H9 (cell line): ENCODE measurements at regions not wholly inside any gene's neighbourhood (a gene's known extent, or its start where the extent isn't known, plus 50 kb on each side); places are given as distances from the start of the nearest gene placed in this dataset.

ENCODE experiments used
- DNase-seq: peaks from one replicate; pipeline ENCODE4 v3.0.0-alpha.2; 2017
- H2AFZ ChIP-seq: one replicate; pipeline ENCODE4 v1.6.1; 2013; ENCODE audit warnings: mild to moderate bottlenecking, low read length, control low read depth, moderate library complexity
- H2AK5ac ChIP-seq: 2 replicates; pipeline ENCODE4 v1.6.1; 2013; ENCODE audit warnings: low read length, control low read depth, mixed read lengths; ENCODE audit not compliant: insufficient read length
- H2BK120ac ChIP-seq: one replicate; pipeline ENCODE4 v1.6.1; 2013; ENCODE audit warnings: low read depth, mild to moderate bottlenecking, low read length, control low read depth, inconsistent platforms; ENCODE audit not compliant: poor library complexity, severe bottlenecking
- H2BK12ac ChIP-seq: 2 replicates; pipeline ENCODE4 v1.6.1; 2013; ENCODE audit warnings: low read length, control low read depth, mixed read lengths, low read depth; ENCODE audit not compliant: insufficient read length
- H2BK15ac ChIP-seq: 2 replicates; pipeline ENCODE4 v1.6.1; 2013; ENCODE audit warnings: low read depth, low read length, control low read depth
- H2BK20ac ChIP-seq: one replicate; pipeline ENCODE4 v1.6.1; 2013; ENCODE audit warnings: low read depth, mild to moderate bottlenecking, low read length, control low read depth, inconsistent platforms; ENCODE audit not compliant: poor library complexity, severe bottlenecking
- H2BK5ac ChIP-seq: 2 replicates; pipeline ENCODE4 v1.6.1; 2013; ENCODE audit warnings: low read length, control low read depth, mixed read lengths; ENCODE audit not compliant: insufficient read length
- H3K14ac ChIP-seq: 2 replicates; pipeline ENCODE4 v1.6.1; 2013; ENCODE audit warnings: low read length, control low read depth; ENCODE audit not compliant: insufficient read depth
- H3K18ac ChIP-seq: 2 replicates; pipeline ENCODE4 v1.6.1; 2013; ENCODE audit warnings: low read depth, mild to moderate bottlenecking, mixed read lengths, low read length, control low read depth; ENCODE audit not compliant: insufficient read length
- H3K23ac ChIP-seq: 2 replicates; pipeline ENCODE4 v1.6.1; 2013; ENCODE audit warnings: low read length, control low read depth, mixed read lengths, low read depth; ENCODE audit not compliant: insufficient read length
- H3K23me2 ChIP-seq: 2 replicates; pipeline ENCODE4 v1.6.1; 2013; ENCODE audit warnings: low read depth, mild to moderate bottlenecking, mixed read lengths, low read length, control low read depth; ENCODE audit not compliant: insufficient read length, poor library complexity, severe bottlenecking
- H3K27ac ChIP-seq: 2 replicates; pipeline ENCODE4 v1.5.1; 2013; ENCODE audit warnings: low read length, control low read depth, mixed read lengths, low read depth; ENCODE audit not compliant: insufficient read length
- H3K27me3 ChIP-seq: 2 replicates; pipeline ENCODE4 v1.6.1; 2013; ENCODE audit warnings: low read length, control low read depth, inconsistent platforms; ENCODE audit not compliant: insufficient read depth
- H3K4ac ChIP-seq: 2 replicates; pipeline ENCODE4 v1.6.1; 2013; ENCODE audit warnings: low read depth, mild to moderate bottlenecking, control low read depth, inconsistent platforms, low read length, moderate library complexity
- H3K4me1 ChIP-seq: 2 replicates; pipeline ENCODE4 v1.6.1; 2013; ENCODE audit warnings: low read length, control low read depth, inconsistent platforms; ENCODE audit not compliant: insufficient read depth
- H3K4me2 ChIP-seq: 2 replicates; pipeline ENCODE4 v1.6.1; 2013; ENCODE audit warnings: low read length, control low read depth, mixed read lengths; ENCODE audit not compliant: insufficient read length, insufficient read depth
- H3K56ac ChIP-seq: 2 replicates; pipeline ENCODE4 v1.6.1; 2013; ENCODE audit warnings: low read depth, mild to moderate bottlenecking, mixed read lengths, low read length, control low read depth; ENCODE audit not compliant: insufficient read length
- H3K79me1 ChIP-seq: 2 replicates; pipeline ENCODE4 v1.6.1; 2013; ENCODE audit warnings: low read depth, mild to moderate bottlenecking, moderate library complexity, low read length, control low read depth, inconsistent platforms; ENCODE audit not compliant: insufficient read depth, poor library complexity, severe bottlenecking
- H3K79me2 ChIP-seq: 2 replicates; pipeline ENCODE4 v1.6.1; 2013; ENCODE audit warnings: low read length, control low read depth, inconsistent platforms; ENCODE audit not compliant: insufficient read depth
- H3K9ac ChIP-seq: 2 replicates; pipeline ENCODE4 v1.6.1; 2013; ENCODE audit warnings: low read length, control low read depth, mixed read lengths; ENCODE audit not compliant: insufficient read length; ENCODE audit errors: extremely low read depth
- H3K9me3 ChIP-seq: one replicate; pipeline ENCODE4 v1.6.1; 2013; ENCODE audit warnings: low read depth, low read length, inconsistent platforms; ENCODE audit not compliant: control insufficient read depth
- H3T11ph ChIP-seq: one replicate; pipeline ENCODE4 v1.6.1; 2013; ENCODE audit warnings: mild to moderate bottlenecking, low read length, control low read depth, inconsistent platforms
- H4K20me1 ChIP-seq: one replicate; pipeline ENCODE4 v1.6.1; 2013; ENCODE audit not compliant: control insufficient read depth, insufficient read length, insufficient read depth
- H4K5ac ChIP-seq: 2 replicates; pipeline ENCODE4 v1.6.1; 2013; ENCODE audit warnings: low read depth, mild to moderate bottlenecking, mixed read lengths, low read length, control low read depth; ENCODE audit not compliant: insufficient read length
- H4K8ac ChIP-seq: replicated peaks from 2 replicates; pipeline ENCODE4 v1.6.1; 2013; ENCODE audit warnings: low read length, control low read depth, mixed read lengths, low read depth; ENCODE audit not compliant: insufficient read length
- H4K91ac ChIP-seq: 2 replicates; pipeline ENCODE4 v1.6.1; 2013; ENCODE audit warnings: low read depth, mild to moderate bottlenecking, moderate library complexity, mixed read lengths, low read length, control low read depth; ENCODE audit not compliant: insufficient read length
- H3K27ac Mint-ChIP-seq, 3 experiments: 2 replicates in 2 of 3; 3 replicates in 1 of 3; pipeline ENCODE4 v1.8.0; 2020 to 2021; ENCODE audit warnings: mixed read lengths in 3 of 3, mild to moderate bottlenecking in 1 of 3, moderate library complexity in 1 of 3
- H3K27me3 Mint-ChIP-seq: 2 replicates; pipeline ENCODE4 v1.8.0; 2021; ENCODE audit warnings: low read depth, mild to moderate bottlenecking, moderate library complexity, mixed read lengths
- H3K36me3 Mint-ChIP-seq, 3 experiments: 2 replicates in 2 of 3; 3 replicates in 1 of 3; pipeline ENCODE4 v1.8.0; 2020 to 2021; ENCODE audit warnings: low read depth in 3 of 3, mixed read lengths in 3 of 3; ENCODE audit not compliant: insufficient read depth in 1 of 3
- H3K4me1 Mint-ChIP-seq, 2 experiments: 2 replicates each; pipeline ENCODE4 v1.8.0; 2020; ENCODE audit warnings: mixed read lengths in 2 of 2
- H3K4me3 Mint-ChIP-seq, 2 experiments: 2 replicates in 1 of 2; 3 replicates in 1 of 2; pipeline ENCODE4 v1.8.0; 2020 to 2021; ENCODE audit warnings: mild to moderate bottlenecking in 2 of 2, mixed read lengths in 2 of 2, moderate library complexity in 1 of 2
- H3K9me3 Mint-ChIP-seq, 2 experiments: 2 replicates in 1 of 2; 3 replicates in 1 of 2; pipeline ENCODE4 v1.8.0; 2020; ENCODE audit warnings: mild to moderate bottlenecking in 2 of 2, mixed read lengths in 2 of 2, moderate library complexity in 1 of 2
- CTCF ChIP-seq: fragments of 200-600 bp; sonication (generic); conservative IDR thresholded peaks from 3 replicates; pipeline ENCODE4 v1.8.0; 2021; ENCODE audit warnings: antibody characterized with exemption, mild to moderate bottlenecking
- WGBS: extraction: QIAGEN DNeasy Blood & Tissue Kit; methylation state at CpG from one replicate; pipeline ENCODE4 v1.1.7; 2013; ENCODE audit warnings: missing lambda C conversion rate, low lambda C conversion rate, mixed read lengths; ENCODE audit not compliant: insufficient read length; ENCODE audit errors: extremely low coverage; 5-methylcytosine and 5-hydroxymethylcytosine counted together

- Histone ChIP-seq H3K56ac (no peak overlapping the region), H3K9me3 (no peaks in the 10 kb centered on the region), H2BK12ac (no peak overlapping the region), H3K23me2 (no peaks in the 10 kb centered on the region), H4K5ac (no peak overlapping the region), H3K23ac (no peak overlapping the region), H3K9ac (no peak overlapping the region), H3K79me2 (no peaks in the 10 kb centered on the region), H2BK5ac (no peak overlapping the region), H4K20me1 (no peaks in the 10 kb centered on the region), H2BK20ac (no peak overlapping the region), H3K27ac (no peak overlapping the region), H3K4me1 (no peaks in the 10 kb centered on the region), H3K4ac (no peak overlapping the region), H2AFZ (no peak overlapping the region), H3K27me3 (no peaks in the 10 kb centered on the region), H2BK15ac (no peak overlapping the region), H2AK5ac (no peak overlapping the region), H3K79me1 (no peaks in the 10 kb centered on the region), H3T11ph (no peak overlapping the region), H4K8ac (no peak overlapping the region), H3K4me2 (no peak overlapping the region), H3K18ac (no peak overlapping the region), H4K91ac (no peak overlapping the region), H3K14ac (no peak overlapping the region), H2BK120ac (no peak overlapping the region)
- TF ChIP-seq CTCF, result no peak
- Mint-ChIP-seq H3K27ac (no peak overlapping the region), H3K4me3 (no peak overlapping the region), H3K9me3 (peaks cover 0 to 3% of the 10 kb centered on the region in 2 experiments; a peak in 1 of 5 replicates), H3K36me3 (no peaks in the 10 kb centered on the region), H3K27me3 (no peaks in the 10 kb centered on the region), H3K4me1 (no peaks in the 10 kb centered on the region)
- no CpG with 5 or more reads among the region's 2 CpGs for WGBS
- DNase-seq, result no peak
Measured at GRCh38 chr4:141432000-141432712, 204.2 kb upstream of the IL15 start.
